PC-9 (cell line): ENCODE measurements at regions not wholly inside any gene's neighbourhood (a gene's known extent, or its start where the extent isn't known, plus 50 kb on each side); places are given as distances from the start of the nearest gene placed in this dataset.

Experiments used
- BruUV-seq: library from RNA; stranded (reverse); fragments of 400-500 nt; replicated peaks from 2 replicates; lab custom pipeline; 2021; lab: Mats Ljungman, UMichigan
- CTCF ChIA-PET: fragments of 300-600 bp; sonication (Branson Sonifier 250); formaldehyde crosslinking; loops from one replicate; lab custom pipeline; 2022; ENCODE audit warnings: antibody characterized with exemption; lab: Charles Lee
- POLR2A ChIA-PET: fragments of 300-600 bp; sonication (Branson Sonifier 250); formaldehyde crosslinking; loops from one replicate; lab custom pipeline; 2022; ENCODE audit warnings: antibody characterized with exemption; ENCODE audit not compliant: unreplicated experiment; lab: Charles Lee
- DNase-seq, 2 experiments: peaks; one replicate each; pipeline versions ENCODE4 v3.0.0 to v3.0.0-alpha.2; 2015 to 2022; ENCODE audit warnings: mixed read lengths in 1 of 2
- H2AFZ ChIP-seq: fragments of 200-600 bp; sonication (generic); 2 replicates; pipeline ENCODE4 v1.8.1; 2017; ENCODE audit warnings: antibody characterized with exemption
- H3F3A ChIP-seq: fragments of 200-600 bp; sonication (generic); 2 replicates; pipeline ENCODE4 v1.8.1; 2017; ENCODE audit warnings: antibody characterized with exemption, mild to moderate bottlenecking, low read depth; ENCODE audit not compliant: insufficient read depth
- H3K27ac ChIP-seq: fragments of 200-600 bp; sonication (generic); 2 replicates; pipeline ENCODE4 v1.6.1; 2016; ENCODE audit warnings: mixed run types
- H3K27me3 ChIP-seq: fragments of 200-600 bp; sonication (generic); 2 replicates; pipeline ENCODE4 v1.6.1; 2016; ENCODE audit warnings: low read depth, mixed run types; ENCODE audit not compliant: insufficient read depth
- H3K36me3 ChIP-seq: fragments of 200-600 bp; sonication (generic); 2 replicates; pipeline ENCODE4 v1.6.1; 2016; ENCODE audit warnings: low read depth, mixed run types
- H3K4me1 ChIP-seq: fragments of 200-600 bp; sonication (generic); replicated peaks from 2 replicates; pipeline ENCODE4 v1.6.1; 2016; ENCODE audit warnings: mixed run types; ENCODE audit not compliant: insufficient read depth
- H3K4me2 ChIP-seq: fragments of 200-600 bp; sonication (generic); 2 replicates; pipeline ENCODE4 v1.6.1; 2017; ENCODE audit warnings: mixed run types
- H3K4me3 ChIP-seq: fragments of 200-600 bp; sonication (generic); 2 replicates; pipeline ENCODE4 v1.6.1; 2016; ENCODE audit warnings: mixed run types
- H3K79me2 ChIP-seq: fragments of 200-600 bp; sonication (generic); 2 replicates; pipeline ENCODE4 v1.6.1; 2017; ENCODE audit warnings: low read depth, mixed run types
- H3K9me2 ChIP-seq: fragments of 200-600 bp; sonication (generic); 2 replicates; pipeline ENCODE4 v1.8.1; 2017; ENCODE audit warnings: mild to moderate bottlenecking; ENCODE audit not compliant: insufficient read depth
- H3K9me3 ChIP-seq: fragments of 200-600 bp; sonication (generic); 2 replicates; pipeline ENCODE4 v1.8.1; 2016; ENCODE audit warnings: low read depth; ENCODE audit not compliant: insufficient read depth
- H4K20me1 ChIP-seq: fragments of 200-600 bp; sonication (generic); 2 replicates; pipeline ENCODE4 v1.8.1; 2017; ENCODE audit not compliant: insufficient read depth
- CTCF ChIP-seq: fragments of 200-600 bp; sonication (generic); conservative IDR thresholded peaks from 2 replicates; pipeline ENCODE4 v1.6.1; 2017; ENCODE audit warnings: mixed run types, antibody characterized with exemption, mild to moderate bottlenecking, moderate library complexity
- EZH2 ChIP-seq: fragments of 200-600 bp; sonication (generic); IDR thresholded peaks from 2 replicates; pipeline ENCODE4 v1.8.0; 2017; ENCODE audit warnings: antibody characterized with exemption, low read depth
- intact Hi-C: fragments of 100-400 bp; cut with micrococcal nuclease; formaldehyde crosslinking; loops from one replicate; pipeline ENCODE4 v1.10.0; 2022; ENCODE audit not compliant: unreplicated experiment

- Histone ChIP-seq H3K4me3 (no peak overlapping the region), H3F3A (no peaks in the 10 kb centered on the region), H2AFZ (no peak overlapping the region), H3K27me3 (no peaks in the 10 kb centered on the region), H3K4me1 (no peaks in the 10 kb centered on the region), H3K4me2 (no peak overlapping the region), H3K79me2 (no peaks in the 10 kb centered on the region), H3K9me2 (no peaks in the 10 kb centered on the region), H4K20me1 (no peaks in the 10 kb centered on the region; the same call in 1 of the 2 replicates), H3K27ac (no peak overlapping the region), H3K36me3 (no peaks in the 10 kb centered on the region), H3K9me3 (no peaks in the 10 kb centered on the region)
- ChIA-PET CTCF (no interaction called here), POLR2A (no interaction called here)
- BruUV-seq = no TSS peak
- no peak for DNase-seq
- intact Hi-C loops = no loop called here
- TF ChIP-seq EZH2 (no peak), CTCF (no peak)
Observed at GRCh38 chr5:128764601-128765310, 200.5 kb upstream of the SLC27A6 start.

GRCh38 chr5:128765448-128766061 lies 199.7 kb upstream of the SLC27A6 start:
- intact Hi-C loops = no loop called here
- BruUV-seq = no TSS peak
- Histone ChIP-seq H3K9me3 (no peaks in the 10 kb centered on the region), H3K27ac (no peak overlapping the region), H3K36me3 (no peaks in the 10 kb centered on the region), H3K4me3 (no peak overlapping the region), H3F3A (no peaks in the 10 kb centered on the region), H3K9me2 (no peaks in the 10 kb centered on the region), H2AFZ (no peak overlapping the region), H3K4me2 (no peak overlapping the region), H4K20me1 (no peaks in the 10 kb centered on the region; the same call in 1 of the 2 replicates), H3K4me1 (no peaks in the 10 kb centered on the region), H3K27me3 (no peaks in the 10 kb centered on the region), H3K79me2 (no peaks in the 10 kb centered on the region)
- no peak for DNase-seq
- no peak for TF ChIP-seq CTCF
- POLR2A ChIA-PET = no interaction called here
- CTCF ChIA-PET = no interaction called here

DNA sequence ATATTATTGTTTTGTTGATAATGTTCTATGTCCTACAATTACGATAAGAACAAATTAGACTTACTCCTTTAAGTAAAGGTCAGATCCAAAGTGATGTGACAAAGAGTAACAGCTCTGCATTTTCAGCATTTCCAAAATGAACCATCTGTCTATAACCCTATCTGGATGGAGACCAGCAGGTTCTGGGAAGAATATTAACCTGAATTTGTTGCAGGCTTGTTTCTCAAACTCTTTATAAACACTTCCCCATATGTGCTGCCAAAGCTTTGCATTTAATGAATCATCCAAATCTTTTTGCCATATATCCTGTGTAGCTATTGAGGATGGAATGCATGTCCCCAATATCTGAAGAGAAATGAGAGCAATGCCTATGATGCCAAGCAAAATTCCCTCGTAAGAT lies 198.9 kb upstream of the SLC27A6 start:
- no TSS peak for BruUV-seq
- H3K9me3 ChIP-seq = no peaks in the 10 kb centered on the region
- H3K27me3 ChIP-seq = no peaks in the 10 kb centered on the region
- H4K20me1 ChIP-seq = no peaks in the 10 kb centered on the region; the same call in 1 of the 2 replicates
- no peaks in the 10 kb centered on the region for H3K36me3 ChIP-seq
- H3K27ac ChIP-seq = no peak overlapping the region
- H3K4me3 ChIP-seq = no peak overlapping the region
- CTCF ChIA-PET = no interaction called here
- no peak overlapping the region for H3K4me2 ChIP-seq
- no peak for DNase-seq
- no peaks in the 10 kb centered on the region for H3K4me1 ChIP-seq
- H3K79me2 ChIP-seq = no peaks in the 10 kb centered on the region
- H3K9me2 ChIP-seq = no peaks in the 10 kb centered on the region
- POLR2A ChIA-PET = no interaction called here
- H3F3A ChIP-seq = no peaks in the 10 kb centered on the region
- TF ChIP-seq CTCF (no peak), EZH2 (no peak)
- intact Hi-C loops = no loop called here
- no peak overlapping the region for H2AFZ ChIP-seq
